ENCODE measurements at regions not wholly inside any gene's neighbourhood (a gene's known extent, or its start where the extent isn't known, plus 50 kb on each side); places are given as distances from the start of the nearest gene placed in this dataset.
"Not testable (repeated sequence)": the region's sequence is repeated elsewhere in the genome, so short reads cannot be mapped to it uniquely, and the experiment has no call there.

GRCh38 chr6:115415378-115415777 lies 645.3 kb downstream of the FRK start (continued):
- no peak for TF ChIP-seq ZNF331 (CRISPR knock-in tag; IDR thresholded peaks at IDR 0.05; ENCODE audit: low read depth)
- 0 out of 2 replicates have a peak, but pooled peaks have one; percentile 36 for TF ChIP-seq ZNF114 (CRISPR knock-in tag; IDR thresholded peaks at IDR 0.05)
- TF ChIP-seq EZH2phosphoT487 (IDR thresholded peaks at IDR 0.05; ENCODE audit: unreplicated experiment), result no peak
- TF ChIP-seq STAT1 (IDR thresholded peaks at IDR 0.05; ENCODE audit: unreplicated experiment), result no peak

- H3K9me3 Mint-ChIP-seq, result peaks cover 20% of the 10 kb centered on the region
- H4K20me1 ChIP-seq (replicated peaks; ENCODE audit: insufficient read depth); H2AFZ ChIP-seq; H3K27me3 ChIP-seq (ENCODE audit: insufficient read depth); H3K27me3 Mint-ChIP-seq (ENCODE audit: insufficient read depth, low read depth, poor library complexity); H3K9me2 ChIP-seq (ENCODE audit: insufficient read depth); H3K36me3 ChIP-seq (ENCODE audit: insufficient read depth); H3K79me2 ChIP-seq (replicated peaks; ENCODE audit: insufficient read depth); H3F3A ChIP-seq (replicated peaks; ENCODE audit: low read depth): not testable (repeated sequence)
- Histone ChIP-seq H3K27ac (ENCODE audit: low read depth) (peak overlapping the region; percentile 82), H3K4me3 (peak overlapping the region; percentile 31; the same call in 1 of the 2 replicates), H3K4me1 (ENCODE audit: insufficient read depth) (peaks cover 13% of the 10 kb centered on the region; the same call in 1 of the 2 replicates), H3K4me2 (peak overlapping the region; percentile 67)
- H3K36me3 Mint-ChIP-seq (ENCODE audit: low read depth), result peaks cover 23% of the 10 kb centered on the region
- ATAC-seq (peak; percentile 76), DNase-seq (ENCODE audit: low spot score) (peak; percentile 21)
- H3K27ac Mint-ChIP-seq, result peak overlapping the region; percentile 93
- peak overlapping the region; percentile 18; the same call in 2 of the 3 replicates for H3K4me3 Mint-ChIP-seq
- peaks cover 22% of the 10 kb centered on the region for H3K4me1 Mint-ChIP-seq
These were observed 645.8 kb downstream of the FRK start for GRCh38 chr6:115414916-115415315.

- H3K27ac Mint-ChIP-seq, result no peak overlapping the region
- no peaks in the 10 kb centered on the region for H3K79me2 ChIP-seq (replicated peaks; ENCODE audit: insufficient read depth)
These were observed 648.9 kb downstream of the FRK start for GRCh38 chr6:115411756-115412155.

More at GRCh38 chr6:115411756-115412155, 648.9 kb downstream of the FRK start:
- Histone ChIP-seq H2AFZ (no peak overlapping the region), H3K27ac (ENCODE audit: low read depth) (no peak overlapping the region), H3K4me3 (no peak overlapping the region), H3K36me3 (ENCODE audit: insufficient read depth) (no peaks in the 10 kb centered on the region), H3K4me2 (no peak overlapping the region), H3K27me3 (ENCODE audit: insufficient read depth) (no peaks in the 10 kb centered on the region), H3K9me2 (ENCODE audit: insufficient read depth) (no peaks in the 10 kb centered on the region), H3F3A (replicated peaks; ENCODE audit: low read depth) (no peaks in the 10 kb centered on the region), H3K4me1 (ENCODE audit: insufficient read depth) (peaks cover 13% of the 10 kb centered on the region; the same call in 1 of the 2 replicates), H4K20me1 (replicated peaks; ENCODE audit: insufficient read depth) (no peaks in the 10 kb centered on the region)
- Mint-ChIP-seq H3K9me3 (peaks cover 15% of the 10 kb centered on the region), H3K4me1 (peaks cover 20% of the 10 kb centered on the region), H3K27me3 (ENCODE audit: insufficient read depth, low read depth, poor library complexity) (peaks cover 2% of the 10 kb centered on the region), H3K4me3 (no peak overlapping the region), H3K36me3 (ENCODE audit: low read depth) (peaks cover 18% of the 10 kb centered on the region)
- TF ChIP-seq EZH2phosphoT487 (IDR thresholded peaks at IDR 0.05; ENCODE audit: unreplicated experiment) (no peak), STAT1 (IDR thresholded peaks at IDR 0.05; ENCODE audit: unreplicated experiment) (no peak), ZNF331 (CRISPR knock-in tag; IDR thresholded peaks at IDR 0.05; ENCODE audit: low read depth) (no peak), CTCF (conservative IDR thresholded peaks at IDR 0.05; ENCODE audit: low read depth in 2 of 2) (no peak), CREB1 (CRISPR knock-in tag; IDR thresholded peaks at IDR 0.05; ENCODE audit: low read depth) (no peak)
- ATAC-seq, result no peak
- DNase-seq (ENCODE audit: low spot score), result no peak

Measured in GM23338 (cell line).